ENCODE measurements at regions not wholly inside any gene's neighbourhood (a gene's known extent, or its start where the extent isn't known, plus 50 kb on each side); places are given as distances from the start of the nearest gene placed in this dataset.

DNA sequence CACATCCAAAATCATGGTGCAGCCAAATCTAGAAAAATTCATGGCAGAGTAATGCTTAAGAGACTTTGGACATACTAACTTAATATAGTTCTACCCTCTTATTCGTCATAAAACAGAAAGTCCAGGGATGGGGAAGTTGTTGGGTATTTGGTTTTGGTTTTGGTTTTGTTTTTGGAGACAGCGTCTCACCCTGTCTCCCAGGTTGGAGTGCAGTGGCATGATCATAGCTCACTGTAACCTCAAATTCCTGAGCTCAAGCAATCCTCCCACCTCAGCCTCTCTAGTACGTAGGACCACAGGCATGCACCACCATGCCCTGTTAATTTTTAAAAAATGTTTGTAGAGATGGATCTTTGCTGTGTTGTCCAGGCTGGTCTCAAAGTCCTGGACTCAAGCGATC, 271.8 kb upstream of the TENM3 start:
- no peaks in the 10 kb centered on the region for H3K9me3 ChIP-seq (ENCODE audit: severe bottlenecking)
- no peaks in the 10 kb centered on the region for H3K27me3 ChIP-seq (ENCODE audit: insufficient read depth, poor library complexity, severe bottlenecking)
- no peak for ATAC-seq (ENCODE audit: low read depth)
- no peak overlapping the region for H3K4me3 ChIP-seq (ENCODE audit: severe bottlenecking)
- H3K27ac ChIP-seq (ENCODE audit: poor library complexity, severe bottlenecking), result peak overlapping the region; percentile 18
- no peaks in the 10 kb centered on the region for H3K4me1 ChIP-seq (ENCODE audit: insufficient read depth, poor library complexity, severe bottlenecking)
- TF ChIP-seq CTCF (IDR thresholded peaks at IDR 0.05; ENCODE audit: poor library complexity, severe bottlenecking), result no peak
- no peaks in the 10 kb centered on the region for H3K36me3 ChIP-seq (ENCODE audit: low read depth)
- DNase-seq (ENCODE audit: low spot score), result no peak

DNA sequence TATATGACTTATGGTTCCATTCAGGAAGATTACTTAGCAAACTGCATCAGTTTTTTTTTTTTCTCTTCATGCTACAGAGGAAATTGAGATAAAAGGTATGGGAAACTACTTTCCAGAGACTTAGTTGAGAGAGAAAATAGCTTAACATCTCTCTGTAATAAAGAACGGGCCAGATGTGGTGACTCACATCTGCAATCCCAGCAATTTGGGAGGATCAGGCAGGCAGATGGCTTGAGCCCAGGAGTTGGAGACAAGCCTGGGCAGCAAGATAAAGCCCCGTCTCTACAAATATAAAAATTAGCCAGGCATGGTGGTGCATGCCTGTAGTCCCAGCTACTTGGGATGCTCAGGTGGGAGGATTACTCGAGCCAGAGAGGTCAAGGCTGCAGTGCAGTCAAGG, 271.2 kb upstream of the TENM3 start:
- peak; percentile 61; the same call in 2 of the 3 replicates for ATAC-seq (ENCODE audit: low read depth)
- no peak overlapping the region for H3K4me3 ChIP-seq (ENCODE audit: severe bottlenecking)
- no peak for TF ChIP-seq CTCF (IDR thresholded peaks at IDR 0.05; ENCODE audit: poor library complexity, severe bottlenecking)

GRCh38 chr4:181976764-181977163, 266.4 kb upstream of the TENM3 start:
- H3K27me3 ChIP-seq (ENCODE audit: insufficient read depth, poor library complexity, severe bottlenecking), result no peaks in the 10 kb centered on the region
- H3K4me1 ChIP-seq (ENCODE audit: insufficient read depth, poor library complexity, severe bottlenecking), result no peaks in the 10 kb centered on the region
- no peaks in the 10 kb centered on the region for H3K36me3 ChIP-seq (ENCODE audit: low read depth)
- no peaks in the 10 kb centered on the region for H3K9me3 ChIP-seq (ENCODE audit: severe bottlenecking)
- ATAC-seq (ENCODE audit: low read depth) (no peak), DNase-seq (ENCODE audit: low spot score) (no peak)
- H3K4me3 ChIP-seq (ENCODE audit: severe bottlenecking), result no peak overlapping the region
- no peak for TF ChIP-seq CTCF (IDR thresholded peaks at IDR 0.05; ENCODE audit: poor library complexity, severe bottlenecking)
- no peak overlapping the region for H3K27ac ChIP-seq (ENCODE audit: poor library complexity, severe bottlenecking)

More for the DNA sequence above, 271.2 kb upstream of the TENM3 start:
- Histone ChIP-seq H3K9me3 (ENCODE audit: severe bottlenecking) (no peaks in the 10 kb centered on the region), H3K4me1 (ENCODE audit: insufficient read depth, poor library complexity, severe bottlenecking) (no peaks in the 10 kb centered on the region), H3K36me3 (ENCODE audit: low read depth) (no peaks in the 10 kb centered on the region), H3K27me3 (ENCODE audit: insufficient read depth, poor library complexity, severe bottlenecking) (no peaks in the 10 kb centered on the region), H3K27ac (ENCODE audit: poor library complexity, severe bottlenecking) (peak overlapping the region; percentile 18)
- no peak for DNase-seq (ENCODE audit: low spot score)

DNA sequence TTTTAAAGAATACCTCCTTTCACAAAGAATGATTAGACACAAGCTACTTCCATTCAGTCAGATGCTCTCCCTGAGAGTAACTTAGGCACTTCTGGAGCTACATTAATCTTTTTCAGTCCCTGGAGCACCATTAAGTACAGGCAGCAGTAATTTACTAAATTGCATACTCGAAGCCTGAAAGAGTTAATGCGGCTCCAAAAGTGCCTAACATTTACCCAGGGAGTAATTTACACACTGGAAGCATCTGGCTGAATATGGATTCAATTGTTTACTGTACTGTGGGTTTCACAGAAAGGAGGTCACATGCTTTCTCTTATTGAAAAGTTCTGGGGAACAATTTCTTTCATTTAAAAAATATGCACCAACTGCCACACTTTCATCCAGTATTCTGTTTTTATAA, 260.8 kb upstream of the TENM3 start:
- H3K27me3 ChIP-seq (ENCODE audit: insufficient read depth, poor library complexity, severe bottlenecking), result no peaks in the 10 kb centered on the region
- ATAC-seq (ENCODE audit: low read depth), result no peak

More for the DNA sequence above, 260.8 kb upstream of the TENM3 start:
- Histone ChIP-seq H3K9me3 (ENCODE audit: severe bottlenecking) (no peaks in the 10 kb centered on the region), H3K27ac (ENCODE audit: poor library complexity, severe bottlenecking) (no peak overlapping the region), H3K4me1 (ENCODE audit: insufficient read depth, poor library complexity, severe bottlenecking) (no peaks in the 10 kb centered on the region), H3K36me3 (ENCODE audit: low read depth) (no peaks in the 10 kb centered on the region), H3K4me3 (ENCODE audit: severe bottlenecking) (no peak overlapping the region)
- TF ChIP-seq CTCF (IDR thresholded peaks at IDR 0.05; ENCODE audit: poor library complexity, severe bottlenecking), result no peak
- DNase-seq (ENCODE audit: low spot score), result no peak

Measured in RWPE2 (cell line).